SW480 (cell line): ENCODE measurements at regions not wholly inside any gene's neighbourhood (a gene's known extent, or its start where the extent isn't known, plus 50 kb on each side); places are given as distances from the start of the nearest gene placed in this dataset.

Experiments used
- DNase-seq: peaks from one replicate; pipeline ENCODE4 v3.0.0-alpha.2; 2016; ENCODE audit warnings: low spot score

DNA sequence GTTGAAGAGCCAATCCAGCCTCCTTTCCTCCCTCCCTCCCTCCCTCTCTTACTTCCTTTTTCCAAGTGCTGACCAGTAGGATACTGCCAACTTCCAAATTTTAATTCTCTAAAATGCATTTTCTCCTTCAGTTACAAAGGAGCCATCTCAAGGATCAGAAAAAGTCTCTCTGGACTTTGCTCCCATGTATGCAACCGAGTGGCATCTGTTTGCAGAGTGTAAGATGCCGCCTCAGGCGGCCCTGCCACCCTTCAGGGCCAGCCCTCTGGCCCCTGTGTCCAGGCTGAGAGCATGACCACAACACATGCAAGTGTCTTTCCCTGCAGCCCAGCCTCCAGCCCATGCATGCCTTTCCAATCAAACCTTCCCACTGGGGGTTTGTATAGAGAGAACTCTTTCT lies 205.3 kb upstream of the RAB4A start:
- no peak for DNase-seq

DNA sequence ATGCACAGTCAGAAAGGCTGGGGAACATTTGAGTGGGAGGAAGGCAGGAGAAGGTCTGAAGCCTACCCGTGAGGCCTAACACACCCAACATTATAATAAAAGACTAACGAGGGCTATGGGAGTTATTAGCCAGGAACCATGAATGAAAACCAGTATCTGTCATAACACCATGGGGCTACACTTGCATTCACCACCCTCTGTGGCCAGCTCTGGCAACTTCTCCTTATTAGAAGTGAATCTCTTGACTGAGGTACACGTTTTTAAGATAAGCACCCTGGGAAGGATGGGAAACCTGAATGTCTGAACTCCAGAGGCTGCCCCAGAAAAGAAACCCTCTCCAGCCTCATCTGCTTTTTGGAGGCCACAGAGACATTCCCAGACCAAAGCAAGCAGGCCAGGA lies 204.3 kb upstream of the RAB4A start:
- no peak for DNase-seq

DNA sequence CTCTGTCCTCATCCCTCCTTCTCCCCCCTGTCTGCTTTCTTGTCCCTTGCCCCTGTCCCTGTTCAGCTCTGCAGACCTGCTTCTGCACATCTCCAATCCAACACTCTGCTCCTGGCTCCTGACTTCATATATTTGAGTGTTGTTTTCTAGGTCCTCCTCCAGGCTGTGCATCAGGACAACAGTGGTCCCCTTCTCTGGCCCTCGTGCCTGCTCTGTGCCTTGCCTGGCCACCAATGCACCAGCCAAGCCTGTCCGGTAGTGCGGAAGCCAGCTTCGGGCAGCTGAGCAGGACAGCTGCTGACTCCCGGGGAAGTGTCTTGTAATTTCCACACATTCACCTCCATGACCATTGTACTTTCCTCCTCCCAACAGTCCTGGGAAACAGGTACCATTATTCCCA lies 203.4 kb upstream of the RAB4A start:
- DNase-seq: no peak

DNA sequence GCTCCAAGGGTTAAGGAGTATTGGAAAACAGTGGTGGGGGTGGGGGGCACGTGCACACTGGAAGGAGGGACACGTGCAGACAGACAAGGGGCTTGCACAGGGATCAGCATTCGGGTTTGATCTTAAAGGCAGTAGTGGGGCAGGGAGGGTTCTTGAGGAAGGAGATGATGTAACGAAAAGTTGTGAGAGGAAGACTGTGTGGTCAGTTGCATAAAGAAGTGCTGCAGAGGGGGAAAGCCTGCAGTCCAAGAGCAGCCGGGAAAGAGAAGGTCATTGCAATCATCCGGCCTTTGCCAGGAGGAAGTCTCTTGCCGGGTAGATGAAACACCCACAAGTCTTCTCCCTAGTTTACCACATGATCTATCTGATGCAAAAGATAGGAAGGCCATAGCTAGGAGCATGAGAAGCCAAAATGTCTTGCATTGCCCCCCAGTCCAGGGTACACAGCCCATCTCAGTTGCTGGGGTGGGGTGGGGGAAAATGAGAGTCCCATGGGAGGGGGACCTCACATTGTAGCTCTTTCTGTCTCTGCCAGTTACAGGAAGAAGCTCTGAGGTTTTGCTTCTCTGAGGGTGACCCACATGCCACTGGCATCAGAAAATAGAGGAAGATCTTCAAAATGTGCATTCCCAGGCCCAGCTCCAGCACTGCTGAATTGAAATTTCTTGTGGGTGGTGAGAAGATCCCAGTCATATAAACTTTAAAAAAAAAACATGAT lies 202.5 kb upstream of the RAB4A start:
- no peak for DNase-seq

DNA sequence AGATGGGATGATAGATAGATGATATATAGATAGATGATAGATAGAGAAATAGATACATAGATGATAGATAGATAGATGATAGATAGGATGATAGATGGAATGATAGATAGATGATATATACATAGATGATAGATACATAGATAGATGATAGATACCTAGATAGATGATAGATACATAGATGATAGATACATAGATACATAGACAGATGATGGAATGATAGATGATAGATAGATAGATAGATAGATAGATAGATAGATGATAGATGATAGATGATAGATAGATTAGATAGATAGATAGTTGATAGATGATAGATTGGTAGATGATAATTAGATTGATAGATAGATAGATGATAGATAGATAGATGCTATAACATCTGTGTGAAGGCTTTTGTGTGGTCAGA lies 201.7 kb upstream of the RAB4A start:
- no peak for DNase-seq

DNA sequence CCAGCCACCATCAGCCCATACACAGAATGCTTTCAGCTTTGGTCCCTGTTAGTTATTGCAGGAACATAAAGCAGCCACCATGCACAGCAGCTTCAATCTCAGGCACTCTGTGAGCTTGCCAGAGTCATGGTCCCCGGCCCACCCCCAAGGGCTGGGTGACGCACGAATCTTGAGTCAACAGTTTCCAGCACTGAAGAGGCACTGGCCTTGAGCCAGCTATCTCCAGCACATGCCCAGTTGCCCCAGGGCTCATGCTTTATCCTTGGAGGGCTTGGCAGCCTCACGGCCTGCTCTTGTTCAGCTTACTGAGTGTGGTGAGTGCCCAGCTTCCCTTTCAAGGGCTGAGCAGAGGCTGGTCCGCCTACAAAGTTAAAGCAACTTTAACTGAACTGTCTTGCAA lies 200.7 kb upstream of the RAB4A start:
- DNase-seq: no peak

DNA sequence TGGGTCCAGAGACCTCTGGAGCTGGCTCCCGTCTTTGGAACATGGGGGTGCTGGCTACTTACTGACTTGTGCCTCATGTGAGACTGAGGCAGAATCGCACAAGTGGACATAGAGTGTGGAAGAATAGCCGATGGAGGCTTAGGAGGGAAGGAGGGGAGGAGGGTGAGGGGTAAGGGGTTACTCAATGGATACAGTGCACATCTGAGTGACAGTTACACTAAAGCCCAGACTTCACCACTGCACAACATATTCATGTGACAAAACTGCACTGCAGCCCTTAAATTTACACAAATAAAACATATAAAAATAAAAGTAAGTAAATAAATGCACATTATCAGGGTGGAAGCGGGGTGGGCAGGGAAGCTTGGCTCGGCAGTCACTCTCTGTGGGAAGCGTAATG lies 197.7 kb upstream of the RAB4A start:
- DNase-seq: no peak

DNA sequence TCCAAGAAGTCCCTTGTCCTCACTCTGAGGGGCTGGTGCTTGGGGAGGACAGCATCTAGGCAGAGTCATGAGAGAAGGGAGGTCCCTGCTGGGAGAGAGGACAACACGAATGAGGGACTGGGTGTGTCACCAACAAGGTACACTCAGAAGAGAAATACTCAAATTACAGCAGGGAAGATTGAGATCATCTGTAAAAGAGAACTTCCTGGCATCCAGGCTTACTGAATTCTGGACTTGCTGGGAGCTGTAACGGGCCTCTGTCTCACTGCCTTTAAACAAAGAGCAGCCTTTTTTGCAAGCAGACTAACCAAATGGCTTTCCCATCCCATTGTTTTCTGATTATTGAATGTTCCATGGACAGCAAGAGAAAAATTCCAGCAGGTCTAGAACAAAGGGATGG lies 195.7 kb upstream of the RAB4A start:
- DNase-seq: peak; percentile 32

DNA sequence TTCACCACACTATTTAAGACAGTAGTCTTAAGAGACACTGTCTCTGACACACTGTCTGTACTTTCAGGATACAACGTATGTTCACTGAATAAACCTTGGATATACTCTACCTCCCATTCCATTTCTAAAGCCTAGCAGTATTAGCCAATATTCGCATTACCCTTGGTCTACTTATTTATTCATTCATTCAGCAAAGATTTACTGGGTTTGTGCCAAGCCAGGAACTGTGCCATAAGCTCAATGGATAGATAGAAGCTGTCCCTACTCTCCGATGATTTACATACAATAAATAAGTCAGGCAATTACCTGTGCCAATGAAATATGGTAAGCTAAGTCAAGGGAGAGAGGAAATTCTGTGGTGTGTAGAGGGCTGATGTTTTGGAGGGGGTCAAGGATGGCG lies 195.2 kb upstream of the RAB4A start:
- no peak for DNase-seq

DNA sequence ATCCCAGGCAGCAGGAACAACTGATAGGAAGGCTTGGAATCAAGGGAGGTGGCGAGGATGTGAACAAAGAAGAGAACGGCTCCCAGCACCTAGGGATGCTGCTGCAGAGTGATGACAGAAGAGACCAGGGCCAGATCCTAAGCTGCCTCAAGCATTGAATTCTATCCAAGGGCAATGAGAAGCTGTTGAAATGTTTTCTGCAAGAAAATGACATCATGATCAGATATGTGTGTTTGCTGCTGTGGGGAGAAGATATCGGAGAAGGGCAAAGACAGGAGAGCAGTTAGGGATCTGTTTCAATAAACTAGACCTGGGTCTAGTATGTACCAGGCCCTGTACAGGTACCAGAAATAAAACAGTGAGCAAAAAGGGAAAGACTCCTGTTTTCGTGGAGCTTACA lies 194.7 kb upstream of the RAB4A start:
- DNase-seq: no peak

DNA sequence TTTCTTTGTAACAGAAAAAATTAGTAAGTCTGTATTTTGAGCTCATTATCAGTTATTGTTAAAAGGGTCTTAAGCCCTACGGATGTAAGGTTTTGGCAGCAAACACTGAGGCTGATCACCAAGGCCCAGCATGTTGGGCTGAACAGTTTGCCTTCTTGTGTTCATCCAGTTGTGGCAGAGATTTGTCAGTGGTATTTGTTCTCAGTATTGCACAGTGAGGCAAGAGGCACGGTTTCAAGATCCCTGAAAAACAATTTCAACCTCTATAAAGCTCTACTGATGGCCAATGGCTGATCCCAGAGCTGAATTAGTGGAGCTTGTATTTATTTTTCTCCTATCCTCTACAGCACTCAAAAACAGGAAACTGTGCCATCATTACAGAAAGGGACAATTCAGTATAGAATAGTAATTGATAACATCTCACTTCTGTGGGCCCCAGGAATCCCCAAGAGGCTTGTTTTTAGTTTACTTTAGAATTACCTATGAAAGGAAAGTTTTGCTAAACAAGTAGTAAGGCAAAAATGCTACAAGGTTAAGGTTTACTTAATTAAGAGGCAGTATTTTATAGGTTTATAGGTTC lies 191.8 kb upstream of the RAB4A start:
- DNase-seq: no peak

DNA sequence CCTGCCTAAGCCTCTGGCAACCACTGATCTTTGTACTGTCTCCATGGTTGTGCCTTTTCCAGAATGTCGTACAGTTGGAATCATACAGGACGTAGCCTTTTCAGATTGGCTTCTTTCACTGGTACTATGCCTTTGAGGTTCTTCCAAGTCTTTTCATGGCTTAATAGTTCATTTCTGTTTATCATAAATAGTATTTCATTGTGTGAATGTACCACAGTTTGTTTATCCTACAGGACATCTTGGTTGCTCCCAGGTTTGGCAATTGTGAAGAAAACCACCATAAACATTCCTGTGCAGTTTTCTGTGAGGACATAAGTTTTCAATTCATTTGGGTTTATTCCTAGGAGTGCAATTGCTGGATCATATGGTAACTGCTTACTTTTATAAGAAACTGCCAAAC lies 190.6 kb upstream of the RAB4A start:
- DNase-seq: no peak

DNA sequence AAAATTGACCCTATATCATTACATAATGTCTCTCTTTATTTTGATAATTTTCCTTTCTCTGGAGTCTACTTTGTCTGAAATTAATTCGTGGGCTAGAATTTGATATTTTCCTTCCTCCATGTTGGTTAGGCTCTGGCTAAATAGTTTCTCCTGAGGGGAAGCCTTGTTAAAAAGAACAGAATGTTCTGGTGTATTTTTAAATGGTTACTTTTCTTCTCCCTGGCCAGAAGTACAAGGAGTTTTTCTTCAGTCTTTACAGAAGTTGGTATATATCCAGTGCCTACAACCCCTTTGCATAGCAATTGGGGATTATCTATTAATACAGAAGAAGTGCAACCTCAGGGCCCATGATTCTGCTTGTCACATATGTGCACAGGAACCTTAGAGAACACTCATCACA lies 185.6 kb upstream of the RAB4A start:
- no peak for DNase-seq

DNA sequence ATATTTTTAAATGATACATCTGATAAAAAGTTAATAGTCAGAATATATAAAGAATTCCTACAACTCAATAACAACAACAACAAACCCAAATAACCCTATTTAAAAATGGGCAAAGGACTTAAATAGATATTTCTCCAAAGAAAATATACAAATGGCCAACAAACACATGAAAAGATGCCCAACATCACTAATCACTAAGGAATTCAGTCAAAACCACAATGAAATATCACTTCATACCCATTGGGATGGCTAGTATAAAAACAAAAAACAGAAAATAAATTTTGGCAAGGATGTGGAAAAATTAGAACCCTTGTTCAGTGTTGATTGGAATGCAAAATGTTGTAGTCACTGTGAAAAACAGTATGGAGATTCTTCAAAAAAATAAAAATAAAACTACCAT lies 184.8 kb upstream of the RAB4A start:
- no peak for DNase-seq

DNA sequence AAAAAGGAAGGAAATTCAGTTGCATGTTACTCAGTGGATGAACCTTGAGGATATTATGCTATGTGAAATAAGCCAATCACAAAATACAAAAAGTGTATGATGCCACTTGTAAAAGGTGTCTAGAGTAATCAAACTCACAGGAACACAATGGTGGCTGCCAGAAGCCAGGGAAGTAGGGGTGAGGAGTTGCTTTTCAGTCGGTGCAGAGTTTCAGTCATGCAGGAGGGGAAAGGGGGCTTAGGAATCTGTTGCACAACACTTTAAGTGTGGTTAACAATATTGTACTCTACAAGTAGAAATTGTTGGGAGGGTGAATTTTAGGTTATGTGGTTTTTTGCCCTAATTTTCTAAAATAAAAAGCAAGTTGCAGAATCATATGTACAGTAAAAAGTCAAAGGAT lies 184.2 kb upstream of the RAB4A start:
- DNase-seq: no peak

DNA sequence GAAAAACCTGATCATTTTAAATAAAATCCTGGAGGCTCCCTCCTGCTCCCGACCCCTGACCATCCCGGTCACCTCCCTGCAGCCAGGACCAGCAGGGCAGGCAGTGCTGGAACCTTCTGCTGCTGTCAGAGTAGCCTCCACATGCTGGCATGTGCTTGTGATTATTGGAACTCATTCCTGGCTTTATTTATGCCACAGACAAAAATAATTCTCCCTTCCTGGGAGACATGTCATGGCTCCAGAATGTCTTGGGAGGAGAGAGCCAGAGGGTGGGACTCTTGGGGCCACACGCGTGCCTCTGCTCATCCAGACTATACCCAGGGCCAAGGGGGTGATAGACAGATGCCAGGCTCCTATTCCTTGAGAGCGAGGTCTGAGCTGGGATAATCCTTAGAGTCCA lies 183.6 kb upstream of the RAB4A start:
- no peak for DNase-seq

DNA sequence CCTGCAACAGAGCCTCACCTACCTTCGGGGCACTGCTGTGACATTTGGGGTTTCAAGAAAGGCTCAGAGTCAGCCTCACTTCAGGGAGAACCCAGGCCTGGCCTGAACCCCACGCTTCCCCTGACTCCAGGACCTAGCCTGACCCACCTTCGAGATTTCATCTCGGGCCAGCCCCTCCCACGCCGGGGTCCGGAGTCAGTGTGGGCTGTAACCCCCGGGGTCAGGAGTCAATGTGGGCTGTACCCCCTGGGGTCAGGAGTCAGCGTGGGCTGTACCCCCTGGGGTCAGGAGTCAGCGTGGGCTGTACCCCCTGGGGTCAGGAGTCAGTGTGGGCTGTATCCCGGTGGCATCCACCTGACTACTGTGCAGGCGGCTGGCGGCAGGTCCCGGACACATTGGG lies 183.0 kb upstream of the RAB4A start:
- no peak for DNase-seq

DNA sequence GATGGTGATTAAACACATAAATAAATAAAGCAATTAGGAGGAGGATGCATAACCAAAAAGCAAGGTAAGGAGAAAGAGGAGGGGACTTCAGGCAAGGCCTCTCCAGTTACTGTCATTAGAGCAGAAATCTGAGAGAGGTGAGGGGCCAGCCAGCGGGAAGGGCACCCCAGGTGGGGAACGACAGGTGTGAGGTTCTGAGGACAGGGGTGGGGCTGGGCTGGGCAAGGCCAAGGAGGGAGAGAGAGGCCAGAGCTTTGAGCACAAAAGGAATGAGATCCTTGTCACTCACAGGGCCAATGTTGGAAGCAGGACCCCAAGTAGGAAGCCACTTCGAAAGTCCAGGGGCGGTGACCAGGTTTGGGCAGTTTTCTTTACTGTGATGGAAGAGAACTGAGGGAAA lies 182.2 kb upstream of the RAB4A start:
- no peak for DNase-seq

DNA sequence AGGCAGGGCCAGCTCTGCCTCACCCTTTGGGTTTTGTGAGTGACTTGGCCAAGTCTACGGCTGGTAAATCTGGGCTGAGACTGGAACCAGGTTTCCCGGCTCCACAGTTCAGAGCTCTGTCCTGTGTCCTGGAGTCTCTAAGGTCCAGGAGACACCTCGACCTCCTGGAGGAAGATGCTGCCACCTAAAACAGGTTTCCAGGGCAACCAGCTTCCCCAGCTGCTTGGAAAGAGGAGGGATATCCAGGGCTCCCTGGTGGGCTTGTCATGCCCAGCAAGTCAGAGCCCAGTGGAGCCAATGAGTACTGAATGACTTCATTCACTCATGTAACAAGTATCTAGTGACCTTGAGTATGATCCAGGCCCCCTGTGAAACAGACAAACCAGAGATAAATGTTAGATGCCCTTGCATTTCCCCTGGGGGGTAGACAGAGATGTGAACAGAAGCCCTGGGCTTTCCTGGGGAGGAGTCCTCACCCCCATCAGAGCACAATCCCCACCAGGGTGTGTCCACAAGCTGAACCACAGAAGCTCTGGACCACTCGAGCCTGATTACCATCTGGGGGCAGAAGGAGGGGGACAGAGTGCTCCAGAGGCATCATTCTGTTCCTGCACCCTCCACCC lies 181.2 kb upstream of the RAB4A start:
- DNase-seq: no peak

DNA sequence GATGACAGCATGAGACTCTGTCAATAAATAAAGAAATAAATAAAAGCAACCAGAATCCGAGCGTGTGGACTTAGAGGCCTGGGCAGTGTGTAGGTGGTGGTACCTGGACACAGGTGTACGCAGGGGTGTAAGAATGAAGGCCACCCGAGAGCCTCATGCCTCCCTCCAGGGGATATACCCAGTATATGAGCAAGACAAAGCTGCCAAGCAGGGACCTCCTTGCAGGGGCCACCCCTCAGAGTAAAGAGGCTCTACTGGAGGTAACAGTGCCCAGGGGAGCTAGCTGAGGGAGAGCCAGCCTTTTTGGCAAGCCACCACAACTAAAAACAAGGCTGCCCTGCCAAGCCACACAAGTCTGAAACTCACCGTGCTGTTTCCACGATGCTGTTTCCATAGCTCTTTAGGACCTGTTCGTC lies 179.2 kb upstream of the RAB4A start:
- DNase-seq: no peak

DNA sequence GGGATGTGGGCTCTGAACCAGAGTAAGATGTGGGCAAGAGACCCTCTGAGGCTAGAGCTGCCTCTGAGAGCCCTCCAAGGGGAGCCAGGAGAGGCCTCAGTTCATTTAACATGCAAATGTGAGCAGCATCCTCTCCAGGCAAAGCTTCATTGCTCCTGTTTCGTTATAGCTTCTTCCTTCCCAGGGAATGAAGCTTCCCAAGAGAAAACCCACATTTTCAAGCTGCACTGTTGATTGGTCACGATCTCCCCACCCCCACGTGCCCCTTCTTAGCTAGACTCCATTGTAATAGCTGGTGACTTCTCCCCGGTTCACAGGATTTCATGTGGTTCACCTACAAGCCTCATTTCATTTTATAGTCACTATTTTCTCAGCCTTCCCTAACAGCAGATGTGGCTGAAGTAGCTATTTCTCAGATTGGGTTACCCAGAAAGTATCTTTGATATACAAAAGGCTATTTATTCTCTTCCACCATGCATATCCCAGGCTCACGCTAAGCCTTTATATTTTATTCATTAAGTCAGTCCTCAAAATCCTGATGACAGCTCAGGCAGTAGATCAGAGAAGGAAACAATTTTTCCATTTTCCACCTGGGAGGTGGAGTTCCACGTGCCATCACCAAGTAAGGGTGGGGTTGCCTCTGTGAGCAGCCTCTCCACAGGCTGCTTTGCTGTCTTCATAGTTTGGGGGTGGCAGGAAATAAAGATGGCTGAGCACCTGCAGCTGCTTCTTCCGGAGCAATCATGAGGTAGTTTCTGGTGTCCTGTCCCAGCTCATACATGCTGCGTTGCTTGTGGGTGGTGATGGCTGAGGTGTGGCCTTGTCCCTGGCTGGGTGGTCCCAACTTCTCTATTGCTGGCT lies 178.3 kb upstream of the RAB4A start:
- DNase-seq: no peak

DNA sequence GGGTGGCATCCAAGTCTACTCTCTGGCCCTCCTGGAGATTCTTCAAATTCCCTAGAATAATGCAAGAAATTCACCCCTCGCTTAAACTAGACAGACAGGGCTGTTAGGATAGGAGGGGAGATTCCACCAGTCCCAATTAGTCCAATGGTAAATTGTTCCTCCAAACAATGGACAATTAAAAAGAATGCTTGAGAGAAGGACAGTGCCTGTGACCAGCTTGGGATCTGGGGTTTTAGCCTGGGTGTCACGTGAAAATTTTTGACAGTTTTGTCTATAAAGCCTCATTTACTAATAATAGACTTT lies 177.7 kb upstream of the RAB4A start:
- no peak for DNase-seq
